ENCODE measurements at regions not wholly inside any gene's neighbourhood (a gene's known extent, or its start where the extent isn't known, plus 50 kb on each side); places are given as distances from the start of the nearest gene placed in this dataset.

DNA sequence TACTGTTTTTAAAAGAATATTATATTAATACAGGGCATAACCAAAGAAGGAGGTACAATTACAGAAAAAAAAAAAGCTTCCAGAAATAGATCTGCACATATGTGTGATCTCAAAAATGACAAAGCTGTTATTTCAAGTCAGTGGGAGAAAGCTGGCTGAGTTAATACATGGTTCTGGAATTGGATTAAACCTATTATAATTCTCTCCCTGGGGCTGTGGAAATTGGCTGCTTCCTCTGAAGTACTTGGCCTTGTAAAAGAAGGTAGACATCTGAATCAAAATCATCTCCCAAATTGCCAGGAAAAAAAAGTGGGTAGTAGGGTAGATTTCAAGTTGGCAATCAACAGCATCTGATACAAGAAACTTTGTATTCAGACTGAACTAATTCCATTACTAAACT, 723.9 kb upstream of the ALCAM start:
- H3K27ac ChIP-seq (ENCODE audit: insufficient read length, low read depth, low read length), result no peak overlapping the region
- H3K18ac ChIP-seq (ENCODE audit: insufficient read length, low read depth, low read length), result no peak overlapping the region
- H3T11ph ChIP-seq (ENCODE audit: low read length), result no peak overlapping the region
- no peak overlapping the region for H2BK15ac ChIP-seq (ENCODE audit: low read depth, low read length)
- Mint-ChIP-seq H3K4me1 (no peaks in the 10 kb centered on the region), H3K27ac (no peak overlapping the region), H3K9me3 (peaks cover 15 to 22% of the 10 kb centered on the region in 2 experiments), H3K27me3 (ENCODE audit: low read depth) (no peaks in the 10 kb centered on the region), H3K36me3 (ENCODE audit: insufficient read depth in 1 of 3, low read depth in 3 of 3) (peaks cover 0 to 11% (median 1%) of the 10 kb centered on the region in 3 experiments; a peak in 4 of 7 replicates), H3K4me3 (no peak overlapping the region)
- no peaks in the 10 kb centered on the region for H3K4me1 ChIP-seq (ENCODE audit: insufficient read depth, low read length)
- no peak overlapping the region for H2AK5ac ChIP-seq (ENCODE audit: insufficient read length, low read length)
- H3K56ac ChIP-seq (ENCODE audit: insufficient read length, low read depth, low read length), result no peak overlapping the region
- H3K4ac ChIP-seq (ENCODE audit: low read depth, low read length), result no peak overlapping the region
- no peaks in the 10 kb centered on the region for H3K23me2 ChIP-seq (ENCODE audit: insufficient read length, low read depth, low read length, poor library complexity, severe bottlenecking)
- no peak overlapping the region for H2AFZ ChIP-seq (ENCODE audit: low read length)
- H3K79me2 ChIP-seq (ENCODE audit: insufficient read depth, low read length), result no peaks in the 10 kb centered on the region
- H2BK120ac ChIP-seq (ENCODE audit: low read depth, low read length, poor library complexity, severe bottlenecking), result no peak overlapping the region
- no peak overlapping the region for H2BK12ac ChIP-seq (ENCODE audit: insufficient read length, low read depth, low read length)
- H3K9ac ChIP-seq (ENCODE audit: extremely low read depth, insufficient read length, low read length), result no peak overlapping the region
- no peak overlapping the region for H3K23ac ChIP-seq (ENCODE audit: insufficient read length, low read depth, low read length)
- no peak for DNase-seq
- H4K20me1 ChIP-seq (ENCODE audit: control insufficient read depth, insufficient read depth, insufficient read length), result no peaks in the 10 kb centered on the region
- H2BK20ac ChIP-seq (ENCODE audit: low read depth, low read length, poor library complexity, severe bottlenecking), result no peak overlapping the region
- no peaks in the 10 kb centered on the region for H3K27me3 ChIP-seq (ENCODE audit: insufficient read depth, low read length)
- H3K4me2 ChIP-seq (ENCODE audit: insufficient read depth, insufficient read length, low read length), result no peak overlapping the region
- no peak overlapping the region for H4K5ac ChIP-seq (ENCODE audit: insufficient read length, low read depth, low read length)
- no peak overlapping the region for H3K14ac ChIP-seq (ENCODE audit: insufficient read depth, low read length)
- H3K79me1 ChIP-seq (ENCODE audit: insufficient read depth, low read depth, low read length, poor library complexity, severe bottlenecking), result no peaks in the 10 kb centered on the region
- no peak overlapping the region for H2BK5ac ChIP-seq (ENCODE audit: insufficient read length, low read length)
- H3K9me3 ChIP-seq (ENCODE audit: control insufficient read depth, low read depth, low read length), result no peaks in the 10 kb centered on the region
- TF ChIP-seq, protein P1, sequence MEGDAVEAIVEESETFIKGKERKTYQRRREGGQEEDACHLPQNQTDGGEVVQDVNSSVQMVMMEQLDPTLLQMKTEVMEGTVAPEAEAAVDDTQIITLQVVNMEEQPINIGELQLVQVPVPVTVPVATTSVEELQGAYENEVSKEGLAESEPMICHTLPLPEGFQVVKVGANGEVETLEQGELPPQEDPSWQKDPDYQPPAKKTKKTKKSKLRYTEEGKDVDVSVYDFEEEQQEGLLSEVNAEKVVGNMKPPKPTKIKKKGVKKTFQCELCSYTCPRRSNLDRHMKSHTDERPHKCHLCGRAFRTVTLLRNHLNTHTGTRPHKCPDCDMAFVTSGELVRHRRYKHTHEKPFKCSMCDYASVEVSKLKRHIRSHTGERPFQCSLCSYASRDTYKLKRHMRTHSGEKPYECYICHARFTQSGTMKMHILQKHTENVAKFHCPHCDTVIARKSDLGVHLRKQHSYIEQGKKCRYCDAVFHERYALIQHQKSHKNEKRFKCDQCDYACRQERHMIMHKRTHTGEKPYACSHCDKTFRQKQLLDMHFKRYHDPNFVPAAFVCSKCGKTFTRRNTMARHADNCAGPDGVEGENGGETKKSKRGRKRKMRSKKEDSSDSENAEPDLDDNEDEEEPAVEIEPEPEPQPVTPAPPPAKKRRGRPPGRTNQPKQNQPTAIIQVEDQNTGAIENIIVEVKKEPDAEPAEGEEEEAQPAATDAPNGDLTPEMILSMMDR (conservative IDR thresholded peaks at IDR 0.05), result no peak
- H4K91ac ChIP-seq (ENCODE audit: insufficient read length, low read depth, low read length), result no peak overlapping the region
- no peak overlapping the region for H4K8ac ChIP-seq (replicated peaks; ENCODE audit: insufficient read length, low read depth, low read length)
